Endothelial cell of umbilical vein (primary cell): ENCODE measurements at regions not wholly inside any gene's neighbourhood (a gene's known extent, or its start where the extent isn't known, plus 50 kb on each side); places are given as distances from the start of the nearest gene placed in this dataset.

Source experiments
- BruUV-seq: library from RNA; stranded (reverse); fragments of 400-500 nt; replicated peaks from 2 replicates; lab custom pipeline; 2021; lab: Mats Ljungman, UMichigan
- CTCF ChIA-PET: fragments of 300-600, 350-600 bp; sonication (Branson Sonifier 250); formaldehyde crosslinking; loops from one replicate; lab custom pipeline; 2021; ENCODE audit warnings: antibody characterized with exemption, inconsistent platforms; lab: Charles Lee
- POLR2A ChIA-PET: fragments of 300-600, 350-600 bp; sonication (Branson Sonifier 250); formaldehyde crosslinking; loops from one replicate; lab custom pipeline; 2021; ENCODE audit warnings: antibody characterized with exemption, inconsistent platforms; lab: Charles Lee
- DNase-seq: peaks from one replicate; pipeline ENCODE4 v3.0.0-alpha.2; 2011; ENCODE audit warnings: low read depth, low spot score
- FAIRE-seq: peaks from 2 replicates; lab custom pipeline; 2011; peaks lifted over from hg19 to GRCh38; lab: Jason Lieb, UNC
- H2AFZ ChIP-seq: 2 replicates; pipeline ENCODE4 v1.6.0; 2012; ENCODE audit warnings: low read depth, low read length, control low read depth, inconsistent platforms
- H3K27ac ChIP-seq: 2 replicates; pipeline ENCODE4 v1.5.1; 2011; ENCODE audit warnings: low read depth, mild to moderate bottlenecking, control low read depth, low read length, moderate library complexity; ENCODE audit not compliant: insufficient read depth
- H3K27me3 ChIP-seq, 2 experiments: 2 replicates each; pipeline versions ENCODE4 v1.6.0 to v1.6.1; 2011; ENCODE audit warnings: low read length in 2 of 2, mixed read lengths in 1 of 2; ENCODE audit not compliant: control insufficient read depth in 2 of 2, insufficient read depth in 2 of 2
- H3K36me3 ChIP-seq, 2 experiments: 2 replicates in 1 of 2; 3 replicates in 1 of 2; pipeline ENCODE4 v1.5.1; 2011; ENCODE audit warnings: low read length in 2 of 2, mild to moderate bottlenecking in 1 of 2, moderate library complexity in 1 of 2; ENCODE audit not compliant: control insufficient read depth in 2 of 2, insufficient read depth in 2 of 2; ENCODE audit errors: extremely low read depth in 1 of 2
- H3K4me1 ChIP-seq: 3 replicates; pipeline ENCODE4 v1.5.1; 2011; ENCODE audit warnings: mild to moderate bottlenecking, low read length; ENCODE audit not compliant: control insufficient read depth, insufficient read depth; ENCODE audit errors: extremely low read depth
- H3K4me2 ChIP-seq: 2 replicates; pipeline ENCODE4 v1.6.1; 2011; ENCODE audit warnings: low read length, control low read depth, mixed read lengths; ENCODE audit not compliant: insufficient read depth
- H3K4me3 ChIP-seq, 3 experiments: fragments of 200-600 bp in 1 of 3; sonication (generic), shearing (Covaris generic) in 1 of 3; replicated peaks in 1 of 3; 2 replicates each; pipeline ENCODE4 v1.5.1; 2011 to 2016; ENCODE audit warnings: control low read depth in 3 of 3, low read length in 3 of 3, mild to moderate bottlenecking in 2 of 3, inconsistent platforms in 1 of 3, low read depth in 1 of 3, moderate library complexity in 1 of 3; ENCODE audit not compliant: insufficient read depth in 1 of 3
- H3K79me2 ChIP-seq: 2 replicates; pipeline ENCODE4 v1.6.0; 2012; ENCODE audit warnings: low read length, inconsistent platforms; ENCODE audit not compliant: control insufficient read depth, insufficient read depth
- H3K9ac ChIP-seq: replicated peaks from 2 replicates; pipeline ENCODE3; 2011; ENCODE audit warnings: low read length, control low read depth; ENCODE audit not compliant: insufficient read depth; ENCODE audit errors: extremely low read depth
- H3K9me1 ChIP-seq: replicated peaks from 3 replicates; pipeline ENCODE4 v1.6.0; 2011; ENCODE audit warnings: mild to moderate bottlenecking, low read length; ENCODE audit not compliant: control insufficient read depth, insufficient read depth; ENCODE audit errors: extremely low read depth
- H3K9me3 ChIP-seq: replicated peaks from 2 replicates; pipeline ENCODE4 v1.5.1; 2012; ENCODE audit warnings: low read length, inconsistent platforms; ENCODE audit not compliant: control insufficient read depth, insufficient read depth
- H4K20me1 ChIP-seq: replicated peaks from 2 replicates; pipeline ENCODE3; 2011; ENCODE audit warnings: mild to moderate bottlenecking, low read length; ENCODE audit not compliant: control insufficient read depth, insufficient read depth; ENCODE audit errors: extremely low read depth
- EZH2 ChIP-seq: IDR thresholded peaks from 2 replicates; pipeline ENCODE4 v1.6.1; 2012; ENCODE audit warnings: borderline replicate concordance, low read depth, mild to moderate bottlenecking, moderate library complexity, low read length, inconsistent platforms; ENCODE audit not compliant: severe bottlenecking
- FOS ChIP-seq: IDR thresholded peaks from 2 replicates; pipeline ENCODE4 v1.6.1; 2011; ENCODE audit warnings: mild to moderate bottlenecking, low read length, moderate library complexity, borderline replicate concordance; ENCODE audit not compliant: insufficient read depth
- GATA2 ChIP-seq: IDR thresholded peaks from 2 replicates; pipeline ENCODE4 v1.7.0; 2011; ENCODE audit warnings: low read depth, mild to moderate bottlenecking, moderate library complexity, mixed read lengths, low read length; ENCODE audit not compliant: insufficient read length, insufficient read depth
- JUN ChIP-seq: IDR thresholded peaks from 2 replicates; pipeline ENCODE4 v1.6.1; 2011; ENCODE audit warnings: borderline replicate concordance, low read depth; ENCODE audit not compliant: insufficient read length, insufficient read depth
- MYC ChIP-seq: IDR thresholded peaks from one replicate; pipeline ENCODE4 v1.6.1; 2011; ENCODE audit warnings: mild to moderate bottlenecking, low read depth, low read length
- POLR2A ChIP-seq: IDR thresholded peaks from 2 replicates; pipeline ENCODE4 v1.6.1; 2012; ENCODE audit warnings: low read depth, mild to moderate bottlenecking, control low read depth, low read length
- POLR2AphosphoS5 ChIP-seq: IDR thresholded peaks from 2 replicates; pipeline ENCODE4 v1.6.1; 2012; ENCODE audit warnings: low read depth, mild to moderate bottlenecking, control low read depth, low read length, moderate library complexity; ENCODE audit not compliant: insufficient read depth
- dilution Hi-C: fragments of 300-500 bp; cut with MboI; formaldehyde crosslinking; loops from one replicate; pipeline ENCODE4 v1.15.0; 2019; ENCODE audit warnings: low sequenced_read_pairs; ENCODE audit not compliant: extremely low pct_ligation_motif_present
- intact Hi-C: fragments of 100-400 bp; cut with micrococcal nuclease; formaldehyde crosslinking; loops from one replicate; pipeline ENCODE4 v1.10.0; 2022
- TF ChIP-seq, protein P1 (sequence below): IDR thresholded peaks from 2 replicates; pipeline ENCODE4 v1.6.1; 2011; ENCODE audit not compliant: insufficient read depth, insufficient read length
- TF ChIP-seq, protein P2 (sequence below), 2 donors: IDR thresholded peaks; 1 replicate in 1 of 2; 2 replicates in 1 of 2; pipeline ENCODE4 v1.5.1; 2011; ENCODE audit warnings: low read length in 2 of 2, mild to moderate bottlenecking in 2 of 2, moderate library complexity in 2 of 2, control low read depth in 1 of 2, inconsistent platforms in 1 of 2, low read depth in 1 of 2; ENCODE audit not compliant: insufficient read depth in 1 of 2; ENCODE audit errors: extremely low read depth in 1 of 2

DNA sequence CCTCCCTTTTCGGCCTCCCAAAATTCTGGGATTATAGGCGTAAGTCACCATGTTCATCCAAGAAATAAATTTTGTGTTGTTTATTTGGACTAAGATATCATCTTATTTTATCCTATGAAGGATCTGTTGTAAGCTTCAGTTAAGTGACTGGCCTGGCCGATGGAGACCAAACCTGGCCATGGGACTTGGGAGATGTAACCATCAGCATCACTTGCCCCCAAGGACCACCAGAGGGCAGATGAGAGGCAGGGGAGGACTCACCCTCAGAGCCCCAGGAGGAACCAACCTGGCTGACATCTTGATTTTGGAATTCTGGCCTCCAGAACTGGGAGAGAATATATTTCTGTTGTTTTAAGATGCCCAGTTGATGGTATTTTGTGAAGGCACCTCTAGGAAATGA is 266.7 kb downstream of the CDH26 start:
- TF ChIP-seq, protein P1, sequence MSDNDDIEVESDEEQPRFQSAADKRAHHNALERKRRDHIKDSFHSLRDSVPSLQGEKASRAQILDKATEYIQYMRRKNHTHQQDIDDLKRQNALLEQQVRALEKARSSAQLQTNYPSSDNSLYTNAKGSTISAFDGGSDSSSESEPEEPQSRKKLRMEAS, result no peak
- TF ChIP-seq MYC, result no peak
- TF ChIP-seq, protein P2, sequence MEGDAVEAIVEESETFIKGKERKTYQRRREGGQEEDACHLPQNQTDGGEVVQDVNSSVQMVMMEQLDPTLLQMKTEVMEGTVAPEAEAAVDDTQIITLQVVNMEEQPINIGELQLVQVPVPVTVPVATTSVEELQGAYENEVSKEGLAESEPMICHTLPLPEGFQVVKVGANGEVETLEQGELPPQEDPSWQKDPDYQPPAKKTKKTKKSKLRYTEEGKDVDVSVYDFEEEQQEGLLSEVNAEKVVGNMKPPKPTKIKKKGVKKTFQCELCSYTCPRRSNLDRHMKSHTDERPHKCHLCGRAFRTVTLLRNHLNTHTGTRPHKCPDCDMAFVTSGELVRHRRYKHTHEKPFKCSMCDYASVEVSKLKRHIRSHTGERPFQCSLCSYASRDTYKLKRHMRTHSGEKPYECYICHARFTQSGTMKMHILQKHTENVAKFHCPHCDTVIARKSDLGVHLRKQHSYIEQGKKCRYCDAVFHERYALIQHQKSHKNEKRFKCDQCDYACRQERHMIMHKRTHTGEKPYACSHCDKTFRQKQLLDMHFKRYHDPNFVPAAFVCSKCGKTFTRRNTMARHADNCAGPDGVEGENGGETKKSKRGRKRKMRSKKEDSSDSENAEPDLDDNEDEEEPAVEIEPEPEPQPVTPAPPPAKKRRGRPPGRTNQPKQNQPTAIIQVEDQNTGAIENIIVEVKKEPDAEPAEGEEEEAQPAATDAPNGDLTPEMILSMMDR (IDR thresholded peaks at IDR 0.05; ENCODE audit: extremely low read depth in 1 of 2, insufficient read depth in 1 of 2, low read depth in 1 of 2, low read length in 2 of 2), result no peak
- TF ChIP-seq GATA2, result no peak
- no peak for TF ChIP-seq POLR2AphosphoS5
- no peak for TF ChIP-seq FOS
- no peak for TF ChIP-seq EZH2
- no peak for TF ChIP-seq POLR2A
- no peak for TF ChIP-seq JUN
- no peak overlapping the region for H3K4me2 ChIP-seq
- H3K27ac ChIP-seq, result no peak overlapping the region
- H3K79me2 ChIP-seq, result no peaks in the 10 kb centered on the region
- FAIRE-seq, result no peak
- H3K9ac ChIP-seq, result no peak overlapping the region
- no peaks in the 10 kb centered on the region for H3K27me3 ChIP-seq
- H3K4me3 ChIP-seq, result no peak overlapping the region
- H3K9me3 ChIP-seq, result peaks cover 5% of the 10 kb centered on the region
- no peak for DNase-seq
- BruUV-seq, result no TSS peak
- H4K20me1 ChIP-seq, result no peaks in the 10 kb centered on the region
- intact Hi-C loops, result no loop called here
- H2AFZ ChIP-seq, result no peak overlapping the region
- no peaks in the 10 kb centered on the region for H3K4me1 ChIP-seq
- no peaks in the 10 kb centered on the region for H3K36me3 ChIP-seq
- CTCF ChIA-PET, result no interaction called here
- dilution Hi-C loops, result no loop called here
- H3K9me1 ChIP-seq, result no peaks in the 10 kb centered on the region
- POLR2A ChIA-PET, result no interaction called here
